ENCODE measurements at regions not wholly inside any gene's neighbourhood (a gene's known extent, or its start where the extent isn't known, plus 50 kb on each side); places are given as distances from the start of the nearest gene placed in this dataset.

GRCh38 chr3:193883551-193883950 lies 252.4 kb upstream of the HES1 start:
- Histone ChIP-seq H3K36me3 (no peaks in the 10 kb centered on the region), H3K27me3 (no peaks in the 10 kb centered on the region), H3K9me3 (peaks cover 0 to 8% (median 4%) of the 10 kb centered on the region in 4 donors), H3K27ac (replicated peaks in 1 of 4) (no peak overlapping the region), H3K4me3 (no peak overlapping the region), H3K4me1 (peaks cover 0 to 5% (median 0%) of the 10 kb centered on the region in 4 donors)
- no peak for DNase-seq (ENCODE audit: extremely low spot score)
- intact Hi-C loops (cut with DNase I): no loop called here
- WGBS: 88% methylated on average over 3 of the region's 3 CpGs
- TF ChIP-seq CTCF (IDR thresholded peaks at IDR 0.05): no peak
- no peak for TF ChIP-seq POLR2AphosphoS5 (IDR thresholded peaks at IDR 0.05)
- no peak for TF ChIP-seq EP300 (IDR thresholded peaks at IDR 0.05)
- no peak for TF ChIP-seq POLR2A (IDR thresholded peaks at IDR 0.05; ENCODE audit: low read depth)

DNA sequence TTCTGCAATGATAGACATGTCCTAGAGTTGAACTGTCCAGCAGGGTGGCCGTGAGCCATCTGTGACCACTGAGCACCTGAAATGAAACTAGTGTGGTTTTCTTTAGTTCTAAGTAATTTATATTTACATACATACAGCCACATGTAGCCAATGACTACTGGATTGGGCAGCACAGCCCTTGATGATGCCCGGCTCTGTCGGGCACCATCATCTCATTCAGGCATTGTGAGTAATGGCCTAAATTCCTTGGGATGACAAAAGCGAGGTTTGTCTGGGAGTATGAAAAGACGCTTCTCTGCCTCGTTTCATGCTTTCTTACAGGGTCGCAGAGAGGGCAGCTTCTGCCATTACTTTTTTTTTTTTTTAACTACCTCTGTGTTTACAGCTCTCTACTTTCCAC lies 251.9 kb upstream of the HES1 start:
- H3K36me3 ChIP-seq: no peaks in the 10 kb centered on the region
- no peak overlapping the region for H3K4me3 ChIP-seq
- DNase-seq (ENCODE audit: extremely low spot score): no peak
- 95% methylated on average over 7 of the region's 7 CpGs for WGBS
- H3K4me1 ChIP-seq: peaks cover 0 to 4% (median 0%) of the 10 kb centered on the region in 4 donors
- intact Hi-C loops (cut with DNase I): no loop called here
- no peak overlapping the region for H3K27ac ChIP-seq (replicated peaks in 1 of 4)
- no peaks in the 10 kb centered on the region for H3K27me3 ChIP-seq
- peaks cover 0 to 8% (median 4%) of the 10 kb centered on the region in 4 donors for H3K9me3 ChIP-seq
- TF ChIP-seq EP300 (IDR thresholded peaks at IDR 0.05) (no peak), POLR2AphosphoS5 (IDR thresholded peaks at IDR 0.05) (no peak), POLR2A (IDR thresholded peaks at IDR 0.05; ENCODE audit: low read depth) (no peak), CTCF (IDR thresholded peaks at IDR 0.05) (no peak)

- intact Hi-C loops (cut with DNase I): no loop called here
Observed at GRCh38 chr3:193884652-193885051, 251.3 kb upstream of the HES1 start.

DNA sequence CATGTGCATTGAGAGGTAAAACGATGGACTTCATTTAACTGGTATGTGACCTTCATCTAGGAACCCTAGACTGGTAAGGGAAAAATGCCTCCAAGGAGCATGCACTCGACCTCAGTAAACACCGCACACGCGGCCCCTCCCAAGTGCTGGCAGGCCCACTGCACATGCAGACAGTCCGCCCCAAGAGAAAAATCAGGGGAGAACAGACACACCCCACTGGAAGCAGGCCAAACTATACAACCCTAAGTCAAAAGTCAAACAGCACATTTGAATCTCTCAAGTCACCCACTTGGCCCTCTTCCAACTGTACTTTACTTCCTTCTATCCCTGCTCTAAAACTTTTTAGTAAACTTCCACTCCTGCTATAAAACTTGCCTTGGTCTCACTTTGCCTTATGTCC lies 250.1 kb upstream of the HES1 start:
- peaks cover 0 to 8% (median 4%) of the 10 kb centered on the region in 4 donors for H3K9me3 ChIP-seq
- no peaks in the 10 kb centered on the region for H3K36me3 ChIP-seq
- H3K4me1 ChIP-seq: no peaks in the 10 kb centered on the region
- H3K27ac ChIP-seq (replicated peaks in 1 of 4): no peak overlapping the region
- WGBS: 70% methylated on average over 6 of the region's 6 CpGs
- TF ChIP-seq POLR2A (IDR thresholded peaks at IDR 0.05; ENCODE audit: low read depth): no peak
- no peak overlapping the region for H3K4me3 ChIP-seq
- intact Hi-C loops (cut with DNase I): no loop called here
- H3K27me3 ChIP-seq: no peaks in the 10 kb centered on the region
- no peak for DNase-seq (ENCODE audit: extremely low spot score)

More at GRCh38 chr3:193884652-193885051, 251.3 kb upstream of the HES1 start:
- Histone ChIP-seq H3K9me3 (peaks cover 0 to 8% (median 4%) of the 10 kb centered on the region in 4 donors), H3K4me1 (no peaks in the 10 kb centered on the region), H3K4me3 (no peak overlapping the region), H3K27ac (replicated peaks in 1 of 4) (no peak overlapping the region), H3K27me3 (no peaks in the 10 kb centered on the region), H3K36me3 (no peaks in the 10 kb centered on the region)
- DNase-seq (ENCODE audit: extremely low spot score): no peak
- WGBS: 89% methylated on average over 4 of the region's 4 CpGs
- TF ChIP-seq CTCF (IDR thresholded peaks at IDR 0.05): no peak

- H3K4me1 ChIP-seq: peaks cover 0 to 11% (median 9%) of the 10 kb centered on the region in 4 donors
- H3K36me3 ChIP-seq: no peaks in the 10 kb centered on the region
- no peak for DNase-seq (ENCODE audit: extremely low spot score)
- WGBS: 80% methylated on average over 12 of the region's 12 CpGs
- no peak overlapping the region for H3K4me3 ChIP-seq
- H3K27me3 ChIP-seq: no peaks in the 10 kb centered on the region
- no peak overlapping the region for H3K27ac ChIP-seq (replicated peaks in 1 of 4)
- intact Hi-C loops (cut with DNase I): no loop called here
- peaks cover 0 to 8% (median 4%) of the 10 kb centered on the region in 4 donors for H3K9me3 ChIP-seq
- TF ChIP-seq POLR2A (IDR thresholded peaks at IDR 0.05; ENCODE audit: low read depth): no peak
- no peak for TF ChIP-seq EP300 (IDR thresholded peaks at IDR 0.05)
- TF ChIP-seq CTCF (IDR thresholded peaks at IDR 0.05): no peak
- no peak for TF ChIP-seq POLR2AphosphoS5 (IDR thresholded peaks at IDR 0.05)
Observed at GRCh38 chr3:193890016-193890897, 245.7 kb upstream of the HES1 start.
